Epithelial cell of proximal tubule (primary cell): ENCODE measurements at regions not wholly inside any gene's neighbourhood (a gene's known extent, or its start where the extent isn't known, plus 50 kb on each side); places are given as distances from the start of the nearest gene placed in this dataset.

Source experiments
- DNase-seq: peaks from one replicate; pipeline ENCODE4 v3.0.0-alpha.2; 2011; ENCODE audit warnings: low read depth
- H3K4me3 ChIP-seq: 2 replicates; pipeline ENCODE4 v1.5.1; 2011; ENCODE audit warnings: low read depth, mild to moderate bottlenecking, low read length
- TF ChIP-seq, protein P1 (sequence below): conservative IDR thresholded peaks from 2 replicates; pipeline ENCODE4 v1.5.1; 2012; ENCODE audit warnings: low read depth, mild to moderate bottlenecking, low read length

DNA sequence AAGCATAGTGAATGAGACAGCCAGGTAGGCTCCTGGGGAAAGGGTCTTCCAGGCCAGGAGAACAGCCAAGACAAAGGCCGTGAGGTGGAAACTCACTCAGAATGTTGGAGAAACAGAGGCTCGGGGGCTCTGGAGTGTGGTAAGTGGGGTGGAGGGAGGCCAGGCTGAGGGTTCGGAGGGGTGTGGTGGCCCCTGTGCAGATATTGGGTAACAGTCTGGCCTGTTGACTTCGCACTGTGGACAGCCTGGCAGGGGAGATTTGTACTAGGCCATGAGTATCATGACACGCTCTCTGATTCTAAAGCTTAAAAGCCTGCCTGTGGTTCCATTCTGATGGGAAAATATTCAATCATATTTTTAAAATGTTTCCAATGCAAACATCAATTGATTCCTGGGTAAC is 239.3 kb downstream of the GADD45G start:
- TF ChIP-seq, protein P1, sequence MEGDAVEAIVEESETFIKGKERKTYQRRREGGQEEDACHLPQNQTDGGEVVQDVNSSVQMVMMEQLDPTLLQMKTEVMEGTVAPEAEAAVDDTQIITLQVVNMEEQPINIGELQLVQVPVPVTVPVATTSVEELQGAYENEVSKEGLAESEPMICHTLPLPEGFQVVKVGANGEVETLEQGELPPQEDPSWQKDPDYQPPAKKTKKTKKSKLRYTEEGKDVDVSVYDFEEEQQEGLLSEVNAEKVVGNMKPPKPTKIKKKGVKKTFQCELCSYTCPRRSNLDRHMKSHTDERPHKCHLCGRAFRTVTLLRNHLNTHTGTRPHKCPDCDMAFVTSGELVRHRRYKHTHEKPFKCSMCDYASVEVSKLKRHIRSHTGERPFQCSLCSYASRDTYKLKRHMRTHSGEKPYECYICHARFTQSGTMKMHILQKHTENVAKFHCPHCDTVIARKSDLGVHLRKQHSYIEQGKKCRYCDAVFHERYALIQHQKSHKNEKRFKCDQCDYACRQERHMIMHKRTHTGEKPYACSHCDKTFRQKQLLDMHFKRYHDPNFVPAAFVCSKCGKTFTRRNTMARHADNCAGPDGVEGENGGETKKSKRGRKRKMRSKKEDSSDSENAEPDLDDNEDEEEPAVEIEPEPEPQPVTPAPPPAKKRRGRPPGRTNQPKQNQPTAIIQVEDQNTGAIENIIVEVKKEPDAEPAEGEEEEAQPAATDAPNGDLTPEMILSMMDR: no peak
- no peak for DNase-seq

DNA sequence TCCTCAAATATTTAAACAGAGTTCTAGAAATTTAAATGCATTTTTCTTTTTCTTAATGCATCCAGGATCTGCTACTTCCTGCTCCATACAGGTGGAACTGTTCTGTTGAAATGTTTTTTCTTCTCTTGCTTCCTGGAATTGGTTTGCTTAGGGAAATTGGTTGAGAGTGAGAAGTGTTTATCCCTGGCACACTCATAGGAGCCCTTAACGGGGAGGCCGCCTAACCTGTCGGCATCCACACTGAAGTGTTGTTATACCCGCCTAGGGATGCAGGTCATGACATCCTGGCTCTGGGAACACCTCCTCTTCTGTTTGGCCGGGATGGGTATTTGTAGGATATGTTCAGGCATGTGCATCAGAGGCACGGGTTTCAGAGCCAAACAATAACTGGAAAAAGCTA is 239.7 kb downstream of the GADD45G start:
- DNase-seq: no peak
- TF ChIP-seq, protein P1: no peak

More for the DNA sequence above, 239.3 kb downstream of the GADD45G start:
- no peak overlapping the region for H3K4me3 ChIP-seq

DNA sequence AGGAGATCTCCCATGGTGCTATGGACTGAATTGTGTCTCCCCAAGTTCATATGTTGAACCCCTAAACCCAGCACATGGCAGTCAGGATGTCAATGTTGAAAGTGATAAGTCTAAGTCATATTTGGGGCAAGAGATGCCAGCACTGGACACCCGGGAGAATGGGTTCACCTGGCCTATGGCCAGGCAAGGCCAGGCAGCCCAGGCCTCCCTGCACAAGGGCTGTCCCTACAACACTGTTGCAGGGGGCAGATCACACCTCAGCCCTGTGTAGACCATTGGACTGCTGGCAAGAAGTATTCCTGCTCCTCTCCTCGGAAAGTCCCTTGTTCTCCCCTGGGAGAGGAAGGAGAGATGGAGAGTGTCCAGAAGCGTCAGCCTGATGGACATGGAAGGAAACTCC is 240.5 kb downstream of the GADD45G start:
- TF ChIP-seq, protein P1: no peak
- no peak for DNase-seq

More for the DNA sequence above, 239.7 kb downstream of the GADD45G start:
- H3K4me3 ChIP-seq: no peak overlapping the region

DNA sequence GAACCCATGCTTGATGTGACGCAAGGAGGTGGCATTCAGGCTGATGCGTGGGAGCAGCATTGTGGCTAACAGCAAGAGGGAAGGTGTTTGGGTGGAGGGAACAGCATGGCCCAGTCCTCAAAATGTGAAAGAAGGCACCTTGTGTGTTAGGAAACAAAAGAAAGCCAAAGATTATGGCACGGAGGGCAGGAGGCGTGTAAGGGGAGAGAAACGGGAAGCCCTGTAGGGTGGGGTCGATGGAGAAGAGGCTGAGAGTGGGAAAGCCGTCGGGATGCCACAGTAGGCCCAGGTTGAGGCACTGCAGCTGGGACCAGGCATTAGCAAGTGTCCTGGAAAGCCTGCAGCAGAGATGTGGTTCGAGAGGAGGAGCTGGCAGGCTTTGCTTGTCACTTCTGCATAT is 241.1 kb downstream of the GADD45G start:
- DNase-seq: no peak
- TF ChIP-seq, protein P1: no peak
- H3K4me3 ChIP-seq: no peak overlapping the region

More for the DNA sequence above, 240.5 kb downstream of the GADD45G start:
- H3K4me3 ChIP-seq: no peak overlapping the region

DNA sequence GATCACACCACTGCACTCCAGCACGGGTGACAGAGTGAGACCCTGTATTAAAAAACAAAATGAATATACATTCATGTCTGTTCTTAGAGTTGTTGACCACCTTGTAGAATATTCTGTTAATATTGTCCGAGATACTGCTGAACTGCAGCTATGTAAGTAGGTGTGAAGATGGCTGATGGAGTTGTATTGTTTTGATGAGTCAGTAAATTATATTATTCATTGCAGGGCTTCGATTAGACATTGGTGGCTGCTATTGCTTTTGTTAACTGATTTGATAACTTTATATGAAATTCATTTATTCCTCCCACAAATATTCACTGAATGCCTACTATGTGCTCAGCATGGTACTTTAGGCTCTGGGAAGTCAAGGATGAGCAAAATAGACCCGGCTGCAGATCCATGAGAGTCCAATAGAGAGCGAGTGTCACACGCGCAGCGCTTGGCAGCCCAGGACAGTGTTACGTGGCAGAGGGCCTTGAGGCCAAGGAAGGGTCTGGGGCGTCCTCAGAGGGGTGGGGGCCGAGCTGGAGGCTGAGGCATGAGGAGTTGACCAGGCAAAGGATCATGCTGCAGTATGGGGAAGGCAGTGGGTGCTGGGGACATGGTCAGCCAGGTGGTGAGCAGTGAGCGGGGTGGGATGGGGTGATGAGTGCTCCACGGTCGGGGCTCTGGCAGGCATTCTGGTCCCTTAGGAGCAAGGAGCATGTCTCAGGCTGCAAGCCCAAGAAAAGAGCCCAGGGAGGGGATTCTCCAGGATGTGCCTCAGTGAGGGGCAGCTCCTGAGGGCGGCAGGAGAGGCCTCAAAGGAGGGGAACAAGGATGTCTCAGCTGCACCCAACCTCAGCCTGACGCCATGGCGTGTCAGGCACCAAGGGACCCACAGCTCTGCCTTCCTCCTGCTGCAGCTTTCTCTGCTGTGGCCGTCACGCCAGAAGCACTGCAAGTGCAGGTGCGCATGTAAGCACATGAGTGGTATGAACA is 243.5 kb downstream of the GADD45G start:
- no peak for DNase-seq
- H3K4me3 ChIP-seq: no peak overlapping the region
- TF ChIP-seq, protein P1: no peak

DNA sequence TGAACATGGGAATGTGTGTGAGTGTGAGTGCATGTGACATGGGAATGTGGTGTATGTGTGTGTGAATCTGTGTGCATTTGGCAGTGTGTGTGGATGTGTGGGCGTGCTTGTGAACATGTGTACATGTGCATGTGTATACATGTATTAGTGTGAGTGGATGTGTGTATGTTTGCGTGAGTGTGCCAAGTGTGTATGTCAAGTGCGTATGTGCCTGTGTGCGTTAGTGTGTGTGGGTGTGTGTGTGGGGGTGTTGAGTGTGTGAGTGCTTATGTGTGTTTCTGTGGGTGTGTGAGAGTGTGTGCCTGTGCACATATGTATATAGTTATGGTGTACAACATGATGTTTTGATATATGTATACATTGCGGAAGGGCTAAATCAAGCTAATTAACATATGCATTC is 244.3 kb downstream of the GADD45G start:
- TF ChIP-seq, protein P1: no peak
- DNase-seq: no peak
- H3K4me3 ChIP-seq: no peak overlapping the region
